Neuronal stem cell (in vitro differentiated cells): ENCODE measurements at regions not wholly inside any gene's neighbourhood (a gene's known extent, or its start where the extent isn't known, plus 50 kb on each side); places are given as distances from the start of the nearest gene placed in this dataset.
A peak's percentile ranks its signal among the peaks of the same experiment; 100 is the strongest.

ENCODE experiments used
- DNase-seq: peaks from one replicate; pipeline ENCODE4 v3.0.0-alpha.2; 2013; ENCODE audit warnings: low spot score
- H2AFZ ChIP-seq: one replicate; pipeline ENCODE4 v1.6.1; 2013; ENCODE audit warnings: mild to moderate bottlenecking, low read length, inconsistent platforms
- H2AK5ac ChIP-seq: 2 replicates; pipeline ENCODE4 v1.6.1; 2013; ENCODE audit warnings: low read depth, mild to moderate bottlenecking, inconsistent platforms, low read length, moderate library complexity, mixed read lengths
- H2BK120ac ChIP-seq: 2 replicates; pipeline ENCODE4 v1.6.1; 2013; ENCODE audit warnings: low read depth, mild to moderate bottlenecking, inconsistent platforms, low read length, moderate library complexity, mixed read lengths
- H2BK12ac ChIP-seq: one replicate; pipeline ENCODE4 v1.6.1; 2013; ENCODE audit warnings: low read length, inconsistent platforms
- H2BK15ac ChIP-seq: 2 replicates; pipeline ENCODE4 v1.6.1; 2013; ENCODE audit warnings: mild to moderate bottlenecking, low read length, inconsistent platforms, mixed read lengths
- H2BK5ac ChIP-seq: one replicate; pipeline ENCODE4 v1.6.1; 2013; ENCODE audit warnings: inconsistent platforms, mild to moderate bottlenecking, low read length, moderate library complexity
- H3K14ac ChIP-seq: one replicate; pipeline ENCODE4 v1.6.1; 2013; ENCODE audit warnings: low read length, inconsistent platforms
- H3K18ac ChIP-seq: 2 replicates; pipeline ENCODE4 v1.6.1; 2013; ENCODE audit warnings: low read length, inconsistent platforms
- H3K23ac ChIP-seq: 2 replicates; pipeline ENCODE4 v1.6.1; 2013; ENCODE audit warnings: low read depth, mild to moderate bottlenecking, mixed read lengths, low read length, inconsistent platforms; ENCODE audit not compliant: poor library complexity
- H3K27ac ChIP-seq: replicated peaks from 3 replicates; pipeline ENCODE4 v1.5.1; 2013; ENCODE audit warnings: low read length, inconsistent platforms
- H3K27me3 ChIP-seq, 3 experiments: 2 replicates each; pipeline ENCODE4 v1.6.1; 2013; ENCODE audit warnings: low read length in 3 of 3, mild to moderate bottlenecking in 2 of 3, inconsistent platforms in 1 of 3, low read depth in 1 of 3, mixed read lengths in 1 of 3, moderate library complexity in 1 of 3; ENCODE audit not compliant: control insufficient read depth in 3 of 3, insufficient read depth in 3 of 3
- H3K36me3 ChIP-seq, 2 donors: replicated peaks in 1 of 2; 2 replicates each; pipeline ENCODE4 v1.6.1; 2013; ENCODE audit warnings: low read length in 2 of 2; ENCODE audit not compliant: control insufficient read depth in 2 of 2, insufficient read depth in 2 of 2
- H3K4ac ChIP-seq: 2 replicates; pipeline ENCODE4 v1.6.1; 2013; ENCODE audit warnings: inconsistent platforms, mild to moderate bottlenecking, low read length, moderate library complexity
- H3K4me1 ChIP-seq, 2 donors: 1 replicate in 1 of 2; 2 replicates in 1 of 2; pipeline ENCODE4 v1.6.1; 2013; ENCODE audit warnings: low read length in 2 of 2, low read depth in 1 of 2; ENCODE audit not compliant: control insufficient read depth in 2 of 2, insufficient read depth in 1 of 2
- H3K4me2 ChIP-seq: one replicate; pipeline ENCODE4 v1.6.1; 2013; ENCODE audit warnings: mild to moderate bottlenecking, low read length, inconsistent platforms; ENCODE audit not compliant: insufficient read depth, poor library complexity, severe bottlenecking
- H3K4me3 ChIP-seq, 2 donors: 2 replicates each; pipeline ENCODE4 v1.5.1; 2013; ENCODE audit warnings: low read length in 2 of 2, mild to moderate bottlenecking in 2 of 2, inconsistent platforms in 1 of 2, moderate library complexity in 1 of 2
- H3K79me1 ChIP-seq: one replicate; pipeline ENCODE4 v1.6.1; 2013; ENCODE audit warnings: low read depth, mild to moderate bottlenecking, inconsistent platforms, low read length, moderate library complexity
- H3K9ac ChIP-seq: one replicate; pipeline ENCODE4 v1.6.1; 2013; ENCODE audit warnings: mild to moderate bottlenecking, low read depth, low read length, inconsistent platforms; ENCODE audit not compliant: poor library complexity
- H3K9me3 ChIP-seq, 2 donors: replicated peaks in 1 of 2; 2 replicates each; pipeline versions ENCODE3 to v1.6.1; 2013; ENCODE audit warnings: low read length in 2 of 2, mild to moderate bottlenecking in 2 of 2, inconsistent platforms in 1 of 2, low read depth in 1 of 2, mixed read lengths in 1 of 2, moderate library complexity in 1 of 2; ENCODE audit not compliant: control insufficient read depth in 2 of 2, insufficient read depth in 1 of 2
- H4K8ac ChIP-seq: one replicate; pipeline ENCODE4 v1.6.1; 2013; ENCODE audit warnings: low read depth, mild to moderate bottlenecking, inconsistent platforms, low read length, moderate library complexity
- H4K91ac ChIP-seq: one replicate; pipeline ENCODE4 v1.6.1; 2013; ENCODE audit warnings: low read length, low read depth, mild to moderate bottlenecking, inconsistent platforms; ENCODE audit not compliant: poor library complexity
- WGBS, 2 donors: extraction: QIAGEN DNeasy Blood & Tissue Kit; methylation state at CpG; one replicate each; pipeline ENCODE4 v1.1.7; 2013; ENCODE audit warnings: missing lambda C conversion rate in 2 of 2, mixed read lengths in 1 of 2; ENCODE audit not compliant: insufficient read length in 2 of 2, insufficient replicate concordance in 1 of 2; ENCODE audit errors: extremely low coverage in 2 of 2; 5-methylcytosine and 5-hydroxymethylcytosine counted together

- WGBS, 2 donors: no CpG with 5 or more reads among the region's 10 CpGs
- Histone ChIP-seq H3K4me1 (peaks cover 0 to 3% of the 10 kb centered on the region in 2 donors), H3K27ac (no peak overlapping the region), H2AFZ (no peak overlapping the region), H2BK12ac (no peak overlapping the region), H3K27me3 (no peaks in the 10 kb centered on the region), H4K8ac (no peak overlapping the region), H2BK15ac (no peak overlapping the region), H3K4me2 (no peak overlapping the region), H3K14ac (no peak overlapping the region), H3K36me3 (no peaks in the 10 kb centered on the region), H3K18ac (no peak overlapping the region), H3K79me1 (no peaks in the 10 kb centered on the region), H2BK120ac (no peak overlapping the region), H2AK5ac (no peak overlapping the region), H3K9me3 (peaks cover 0 to 29% of the 10 kb centered on the region in 2 donors), H3K4me3 (no peak overlapping the region), H3K9ac (no peak overlapping the region), H2BK5ac (no peak overlapping the region), H4K91ac (no peak overlapping the region), H3K23ac (no peak overlapping the region), H3K4ac (no peak overlapping the region)
- no peak for DNase-seq
Observed at GRCh38 chr5:98490348-98490747, 283.1 kb upstream of the RGMB start.

DNA sequence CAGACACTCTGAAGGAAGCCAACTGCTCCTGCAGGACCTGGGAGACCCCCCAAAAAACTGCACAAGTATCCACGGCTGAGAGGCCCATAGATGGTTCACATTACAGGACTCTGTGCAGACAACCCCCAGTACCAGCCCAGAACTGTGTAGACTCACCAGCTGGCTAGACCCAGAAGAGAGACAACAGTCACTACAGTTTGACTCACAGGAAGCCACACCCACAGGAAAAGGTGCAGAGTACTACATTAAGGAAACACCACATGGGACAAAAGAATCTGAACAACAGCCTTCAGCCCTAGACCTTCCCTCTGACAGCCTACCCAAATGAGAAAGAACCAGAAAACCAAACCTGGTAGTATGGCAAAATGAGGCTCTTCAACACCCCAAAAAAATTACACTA lies 281.2 kb upstream of the RGMB start:
- Histone ChIP-seq H2BK120ac (no peak overlapping the region), H3K36me3 (no peaks in the 10 kb centered on the region), H3K27me3 (no peaks in the 10 kb centered on the region), H3K4me3 (no peak overlapping the region), H3K14ac (no peak overlapping the region), H2BK12ac (no peak overlapping the region), H2AFZ (no peak overlapping the region), H3K18ac (no peak overlapping the region), H3K9me3 (peaks cover 0 to 29% of the 10 kb centered on the region in 2 donors), H3K23ac (no peak overlapping the region), H3K4ac (no peak overlapping the region), H2BK15ac (no peak overlapping the region), H3K27ac (no peak overlapping the region), H4K8ac (no peak overlapping the region), H2BK5ac (no peak overlapping the region), H4K91ac (no peak overlapping the region), H3K4me2 (no peak overlapping the region), H3K9ac (no peak overlapping the region), H3K4me1 (peaks cover 0 to 3% of the 10 kb centered on the region in 2 donors), H2AK5ac (no peak overlapping the region), H3K79me1 (no peaks in the 10 kb centered on the region)
- no CpG with 5 or more reads among the region's 1 CpG for WGBS, 2 donors
- no peak for DNase-seq

- Histone ChIP-seq H2BK12ac (no peak overlapping the region), H4K8ac (no peak overlapping the region), H3K36me3 (no peaks in the 10 kb centered on the region), H3K9me3 (peaks cover 0 to 10% of the 10 kb centered on the region in 2 donors), H3K14ac (no peak overlapping the region), H2BK120ac (no peak overlapping the region), H4K91ac (no peak overlapping the region), H2BK5ac (no peak overlapping the region), H3K79me1 (no peaks in the 10 kb centered on the region), H3K27me3 (no peaks in the 10 kb centered on the region), H3K4me1 (peaks cover 2 to 6% of the 10 kb centered on the region in 2 donors), H3K4me3 (no peak overlapping the region), H2BK15ac (no peak overlapping the region), H3K4me2 (no peak overlapping the region), H2AFZ (peak overlapping the region; percentile 66), H3K27ac (no peak overlapping the region), H2AK5ac (no peak overlapping the region), H3K9ac (no peak overlapping the region), H3K4ac (no peak overlapping the region), H3K18ac (no peak overlapping the region), H3K23ac (no peak overlapping the region)
- no peak for DNase-seq
- WGBS, 2 donors: no CpG with 5 or more reads among the region's 1 CpG
Observed at GRCh38 chr5:98497418-98497817, 276.0 kb upstream of the RGMB start.

DNA sequence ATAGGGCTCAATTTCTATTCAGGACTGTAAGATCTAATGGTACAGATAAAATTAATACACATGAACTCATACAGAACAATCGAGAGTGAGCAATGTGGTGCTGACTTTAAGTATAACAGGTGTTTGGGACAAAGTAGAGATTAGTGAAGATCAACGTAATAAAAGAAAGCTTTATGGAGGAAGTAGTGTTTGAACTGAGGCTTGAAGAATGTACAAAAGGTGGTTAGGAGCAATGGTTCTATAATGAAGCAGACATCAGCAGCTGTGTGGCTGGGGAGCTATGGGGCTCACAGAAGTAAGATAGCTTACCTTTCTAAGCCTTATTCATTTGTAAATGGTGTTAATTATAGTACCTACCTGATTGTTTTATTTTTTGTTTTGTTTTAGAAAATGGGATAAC lies 275.4 kb upstream of the RGMB start:
- Histone ChIP-seq H2AK5ac (no peak overlapping the region), H3K4me1 (peaks cover 2 to 6% of the 10 kb centered on the region in 2 donors), H4K8ac (no peak overlapping the region), H2BK120ac (no peak overlapping the region), H2BK15ac (no peak overlapping the region), H3K4me2 (no peak overlapping the region), H3K36me3 (no peaks in the 10 kb centered on the region), H2BK12ac (no peak overlapping the region), H3K9ac (no peak overlapping the region), H3K18ac (no peak overlapping the region), H4K91ac (no peak overlapping the region), H3K4ac (no peak overlapping the region), H2AFZ (peak overlapping the region; percentile 7), H3K79me1 (no peaks in the 10 kb centered on the region), H3K14ac (no peak overlapping the region), H3K23ac (no peak overlapping the region), H3K27me3 (no peaks in the 10 kb centered on the region), H2BK5ac (no peak overlapping the region), H3K4me3 (no peak overlapping the region), H3K9me3 (peaks cover 0 to 8% of the 10 kb centered on the region in 2 donors), H3K27ac (no peak overlapping the region)
- DNase-seq: no peak
- WGBS, 2 donors: no CpG with 5 or more reads among the region's 2 CpGs
